Body of pancreas (tissue), 4 donors: ENCODE measurements at regions not wholly inside any gene's neighbourhood (a gene's known extent, or its start where the extent isn't known, plus 50 kb on each side); places are given as distances from the start of the nearest gene placed in this dataset.

Source experiments
- CTCF ChIP-seq, 7 experiments: fragments of 450-650 bp in 4 of 7; fragments of 200-600 bp in 3 of 7; sonication (generic) in 3 of 7; IDR thresholded peaks; one replicate each; pipeline ENCODE4 v1.5.1; 2016 to 2019; ENCODE audit warnings: antibody characterized with exemption in 7 of 7
- POLR2A ChIP-seq, 3 donors: fragments of 450-650 bp; IDR thresholded peaks; one replicate each; pipeline ENCODE4 v1.6.1; 2016; ENCODE audit warnings: antibody characterized with exemption in 3 of 3, mild to moderate bottlenecking in 2 of 3

- TF ChIP-seq CTCF (IDR thresholded peaks at IDR 0.05) (no peak), POLR2A (IDR thresholded peaks at IDR 0.05) (no peak)
Observed at GRCh38 chr5:126284977-126285696, 138.1 kb upstream of the GRAMD2B start.
